SU-DHL-6 (cell line): ENCODE measurements at regions not wholly inside any gene's neighbourhood (a gene's known extent, or its start where the extent isn't known, plus 50 kb on each side); places are given as distances from the start of the nearest gene placed in this dataset.

ENCODE experiments used
- H2AFZ ChIP-seq: fragments of 200-600 bp; sonication (generic); 2 replicates; pipeline ENCODE4 v1.6.1; 2014; ENCODE audit warnings: low read depth, mild to moderate bottlenecking, moderate library complexity, mixed read lengths, antibody characterized with exemption, low read length; ENCODE audit not compliant: severe bottlenecking
- H3F3A ChIP-seq: fragments of 200-600 bp; shearing (Covaris generic); 2 replicates; pipeline ENCODE4 v1.6.0; 2016; ENCODE audit warnings: antibody characterized with exemption, mild to moderate bottlenecking; ENCODE audit not compliant: insufficient read depth
- H3K27ac ChIP-seq: fragments of 200-600 bp; sonication (generic); 2 replicates; pipeline ENCODE4 v1.5.1; 2016; ENCODE audit warnings: low read depth, mild to moderate bottlenecking, low read length, moderate library complexity, mixed read lengths
- H3K27me3 ChIP-seq: fragments of 200-600 bp; sonication (generic), shearing (Covaris generic); 2 replicates; pipeline ENCODE4 v1.6.0; 2014; ENCODE audit warnings: mild to moderate bottlenecking, low read length
- H3K36me3 ChIP-seq: fragments of 200-600 bp; sonication (generic); 2 replicates; pipeline ENCODE4 v1.6.1; 2014; ENCODE audit warnings: mild to moderate bottlenecking, low read length, mixed read lengths
- H3K4me2 ChIP-seq: fragments of 300-600, 200-600 bp; shearing (Covaris generic), sonication (generic); 2 replicates; pipeline ENCODE4 v1.6.0; 2014; ENCODE audit warnings: low read length, low read depth, mild to moderate bottlenecking; ENCODE audit not compliant: poor library complexity, severe bottlenecking
- H3K4me3 ChIP-seq: fragments of 200-600 bp; sonication (generic); 2 replicates; pipeline ENCODE4 v1.5.1; 2014; ENCODE audit warnings: antibody characterized with exemption, low read length, mild to moderate bottlenecking, mixed read lengths; ENCODE audit not compliant: insufficient read depth, poor library complexity, severe bottlenecking
- H3K79me2 ChIP-seq: fragments of 200-600 bp; sonication (generic); 2 replicates; pipeline ENCODE4 v1.6.1; 2014; ENCODE audit warnings: mild to moderate bottlenecking, low read length, moderate library complexity; ENCODE audit not compliant: insufficient read depth
- H3K9ac ChIP-seq: fragments of 200-600 bp; sonication (generic); 2 replicates; pipeline ENCODE4 v1.7.0; 2014; ENCODE audit warnings: mild to moderate bottlenecking, low read length
- H3K9me2 ChIP-seq: fragments of 200-600 bp; sonication (generic); replicated peaks from 2 replicates; pipeline ENCODE4 v1.6.1; 2014; ENCODE audit warnings: low read length; ENCODE audit not compliant: insufficient read depth
- H3K9me3 ChIP-seq: fragments of 200-600 bp; sonication (generic); 2 replicates; pipeline ENCODE4 v1.6.1; 2014; ENCODE audit warnings: low read length, mixed read lengths; ENCODE audit not compliant: insufficient read depth
- H4K20me1 ChIP-seq: fragments of 200-600 bp; sonication (generic); 2 replicates; pipeline ENCODE4 v1.6.1; 2014; ENCODE audit warnings: low read depth, mild to moderate bottlenecking, antibody characterized with exemption, low read length, moderate library complexity, mixed read lengths
- CTCF ChIP-seq: fragments of 200-600 bp; sonication (generic); IDR thresholded peaks from one replicate; pipeline ENCODE4 v1.5.1; 2017; ENCODE audit warnings: antibody characterized with exemption, mild to moderate bottlenecking, low read length, moderate library complexity; ENCODE audit not compliant: insufficient read depth, poor library complexity, severe bottlenecking
- EZH2phosphoT487 ChIP-seq: fragments of 200-600 bp; sonication (generic), shearing (Covaris generic); conservative IDR thresholded peaks from 2 replicates; pipeline ENCODE4 v1.6.1; 2018; ENCODE audit warnings: mild to moderate bottlenecking, antibody characterized with exemption, low read length, moderate library complexity, mixed read lengths

- no peaks in the 10 kb centered on the region for H3K27me3 ChIP-seq
- H3K79me2 ChIP-seq: no peaks in the 10 kb centered on the region
- no peaks in the 10 kb centered on the region for H3K9me3 ChIP-seq
- no peak overlapping the region for H3K27ac ChIP-seq
- no peaks in the 10 kb centered on the region for H3F3A ChIP-seq
- no peaks in the 10 kb centered on the region for H4K20me1 ChIP-seq
- TF ChIP-seq EZH2phosphoT487: no peak
- no peak for TF ChIP-seq CTCF
- H3K4me3 ChIP-seq: no peak overlapping the region
- no peak overlapping the region for H2AFZ ChIP-seq
- H3K4me2 ChIP-seq: no peak overlapping the region
- H3K9ac ChIP-seq: no peak overlapping the region
- no peaks in the 10 kb centered on the region for H3K9me2 ChIP-seq
- H3K36me3 ChIP-seq: no peaks in the 10 kb centered on the region
These were observed 58.4 kb upstream of the TACR3 start for GRCh38 chr4:103778221-103778620.

GRCh38 chr4:103774326-103774825, 54.6 kb upstream of the TACR3 start:
- H3K27ac ChIP-seq: no peak overlapping the region
- no peak for TF ChIP-seq CTCF
- no peak for TF ChIP-seq EZH2phosphoT487
- no peaks in the 10 kb centered on the region for H3K27me3 ChIP-seq
- no peak overlapping the region for H3K4me3 ChIP-seq
- no peak overlapping the region for H3K9ac ChIP-seq
- no peaks in the 10 kb centered on the region for H3K9me2 ChIP-seq
- H3K9me3 ChIP-seq: no peaks in the 10 kb centered on the region
- no peak overlapping the region for H3K4me2 ChIP-seq
- no peaks in the 10 kb centered on the region for H4K20me1 ChIP-seq
- no peak overlapping the region for H2AFZ ChIP-seq
- no peaks in the 10 kb centered on the region for H3K79me2 ChIP-seq
- no peaks in the 10 kb centered on the region for H3K36me3 ChIP-seq
- no peaks in the 10 kb centered on the region for H3F3A ChIP-seq

- Histone ChIP-seq H3K27ac (no peak overlapping the region), H3K9ac (no peak overlapping the region), H4K20me1 (no peaks in the 10 kb centered on the region), H3K27me3 (no peaks in the 10 kb centered on the region), H3K4me3 (no peak overlapping the region), H3F3A (no peaks in the 10 kb centered on the region), H3K9me3 (no peaks in the 10 kb centered on the region), H3K9me2 (no peaks in the 10 kb centered on the region), H3K79me2 (no peaks in the 10 kb centered on the region), H2AFZ (no peak overlapping the region), H3K4me2 (no peak overlapping the region), H3K36me3 (no peaks in the 10 kb centered on the region)
- TF ChIP-seq EZH2phosphoT487 (no peak), CTCF (no peak)
These were observed 54.0 kb upstream of the TACR3 start for GRCh38 chr4:103773691-103774231.
